Raji (cell line): ENCODE measurements at regions not wholly inside any gene's neighbourhood (a gene's known extent, or its start where the extent isn't known, plus 50 kb on each side); places are given as distances from the start of the nearest gene placed in this dataset.

ENCODE experiments used
- POLR2A ChIP-seq: IDR thresholded peaks from 2 replicates; pipeline ENCODE4 v1.6.1; 2011; ENCODE audit warnings: low read depth, low read length, control low read depth; ENCODE audit not compliant: insufficient read depth

- no peak for TF ChIP-seq POLR2A
Measured at GRCh38 chr1:221241592-221241991, 362.3 kb downstream of the HLX start.

- no peak for TF ChIP-seq POLR2A
Measured at GRCh38 chr1:221246067-221246466, 366.8 kb downstream of the HLX start.

GRCh38 chr1:221246628-221247415 is 367.6 kb downstream of the HLX start:
- no peak for TF ChIP-seq POLR2A

GRCh38 chr1:221251580-221251979 is 372.3 kb downstream of the HLX start:
- TF ChIP-seq POLR2A = no peak

GRCh38 chr1:221254813-221255212 is 375.6 kb downstream of the HLX start:
- TF ChIP-seq POLR2A = no peak

- TF ChIP-seq POLR2A = no peak
Measured at GRCh38 chr1:221256773-221257172, 377.5 kb downstream of the HLX start.

- TF ChIP-seq POLR2A = no peak
Measured at GRCh38 chr1:221263831-221264767, 384.9 kb downstream of the HLX start.

- no peak for TF ChIP-seq POLR2A
Measured at GRCh38 chr1:221264848-221265247, 385.6 kb downstream of the HLX start.

- no peak for TF ChIP-seq POLR2A
Measured at GRCh38 chr1:221268295-221268694, 389.1 kb downstream of the HLX start.

- no peak for TF ChIP-seq POLR2A
Measured at GRCh38 chr1:221271701-221272100, 392.5 kb downstream of the HLX start.

GRCh38 chr1:221272940-221273339 is 393.7 kb downstream of the HLX start:
- no peak for TF ChIP-seq POLR2A

GRCh38 chr1:221274373-221274772 is 395.1 kb downstream of the HLX start:
- TF ChIP-seq POLR2A = no peak

- TF ChIP-seq POLR2A = no peak
Measured at GRCh38 chr1:221276896-221277409, 397.7 kb downstream of the HLX start.

GRCh38 chr1:221279146-221279545 is 399.9 kb downstream of the HLX start:
- no peak for TF ChIP-seq POLR2A

- TF ChIP-seq POLR2A = no peak
Measured at GRCh38 chr1:221283532-221283931, 404.3 kb downstream of the HLX start.

GRCh38 chr1:221284028-221284427 is 404.8 kb downstream of the HLX start:
- TF ChIP-seq POLR2A = no peak
